GM12891 (cell line): ENCODE measurements at regions not wholly inside any gene's neighbourhood (a gene's known extent, or its start where the extent isn't known, plus 50 kb on each side); places are given as distances from the start of the nearest gene placed in this dataset.
"Not testable (repeated sequence)": the region's sequence is repeated elsewhere in the genome, so short reads cannot be mapped to it uniquely, and the experiment has no call there.

ENCODE experiments used
- DNase-seq: peaks from one replicate; pipeline ENCODE4 v3.0.0; 2011; ENCODE audit warnings: low spot score; ENCODE audit not compliant: insufficient read length
- FAIRE-seq: peaks from 2 replicates; lab custom pipeline; 2011; peaks lifted over from hg19 to GRCh38; lab: Jason Lieb, UNC
- PAX5 ChIP-seq: IDR thresholded peaks from 2 replicates; pipeline ENCODE4 v1.6.1; 2011; ENCODE audit warnings: low read length, moderate library complexity, mild to moderate bottlenecking; ENCODE audit not compliant: insufficient read depth, severe bottlenecking
- POLR2A ChIP-seq: IDR thresholded peaks from 2 replicates; pipeline ENCODE4 v1.6.1; 2011; ENCODE audit warnings: low read depth, low read length, control low read depth
- POLR2AphosphoS5 ChIP-seq: IDR thresholded peaks from 2 replicates; pipeline ENCODE4 v1.6.1; 2011; ENCODE audit warnings: low read depth, low read length, control low read depth
- POU2F2 ChIP-seq: IDR thresholded peaks from 2 replicates; pipeline ENCODE4 v1.6.1; 2011; ENCODE audit warnings: low read depth, mild to moderate bottlenecking, control low read depth, low read length, moderate library complexity
- SPI1 ChIP-seq: IDR thresholded peaks from 2 replicates; pipeline ENCODE4 v1.6.1; 2011; ENCODE audit warnings: low read depth, low read length, control low read depth
- TAF1 ChIP-seq: IDR thresholded peaks from 2 replicates; pipeline ENCODE4 v1.6.1; 2011; ENCODE audit warnings: low read depth, low read length, control low read depth

GRCh38 chr5:100664140-100664539, 129.0 kb downstream of the FAM174A start:
- no peak for TF ChIP-seq POLR2A
- no peak for TF ChIP-seq POU2F2
- no peak for DNase-seq
- FAIRE-seq, result no peak

DNA sequence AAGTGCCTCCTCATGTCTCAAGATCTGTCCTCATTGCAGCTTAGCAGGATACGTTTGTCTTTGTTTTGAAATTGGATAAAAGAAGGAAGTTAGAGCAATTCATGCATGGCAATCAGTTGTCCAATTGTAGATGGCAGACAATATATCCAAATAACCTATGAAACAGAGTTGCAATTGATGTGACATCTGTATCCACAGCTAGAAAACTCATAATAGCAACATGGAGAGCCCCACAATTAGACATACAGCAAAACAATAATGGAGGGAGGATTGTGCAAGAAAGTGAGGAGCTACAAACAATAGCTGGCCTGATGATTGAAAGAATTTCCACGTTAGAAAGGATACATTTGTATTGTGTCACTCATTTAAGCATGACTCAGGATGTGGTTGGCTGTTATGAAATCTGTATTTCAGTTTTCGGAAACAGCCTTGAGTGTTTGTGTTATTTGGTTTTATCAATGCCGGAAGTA, 132.0 kb downstream of the FAM174A start:
- FAIRE-seq (peak; percentile 13), DNase-seq (no peak)
- TF ChIP-seq POLR2A, result no peak
- TF ChIP-seq POLR2AphosphoS5, result no peak
- no peak for TF ChIP-seq POU2F2
- no peak for TF ChIP-seq PAX5
- TF ChIP-seq TAF1, result no peak
- no peak for TF ChIP-seq SPI1

DNA sequence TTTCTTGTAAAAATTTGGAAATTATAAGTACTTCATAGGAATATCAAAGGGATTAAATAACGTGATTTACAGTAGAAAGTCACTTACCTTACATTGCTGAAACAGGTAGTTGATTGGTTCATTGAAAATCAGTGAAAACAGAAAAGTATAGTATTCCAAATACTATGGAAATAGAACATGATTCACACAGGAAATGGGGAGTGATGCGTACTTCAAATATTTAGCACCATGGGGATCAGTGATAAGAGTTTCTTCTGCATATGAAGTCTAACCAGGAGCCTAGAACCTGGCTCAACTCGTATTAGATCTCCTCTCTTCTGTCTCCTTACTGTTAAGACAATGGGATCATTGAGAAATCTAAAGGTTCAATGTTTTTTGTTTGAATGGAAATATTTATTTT, 133.3 kb downstream of the FAM174A start:
- no peak for DNase-seq
- no peak for FAIRE-seq
- TF ChIP-seq POLR2AphosphoS5 (no peak), PAX5 (no peak), TAF1 (no peak), POU2F2 (no peak), POLR2A (no peak), SPI1 (no peak)

GRCh38 chr5:100676817-100677631, 141.8 kb downstream of the FAM174A start:
- no peak for FAIRE-seq

DNA sequence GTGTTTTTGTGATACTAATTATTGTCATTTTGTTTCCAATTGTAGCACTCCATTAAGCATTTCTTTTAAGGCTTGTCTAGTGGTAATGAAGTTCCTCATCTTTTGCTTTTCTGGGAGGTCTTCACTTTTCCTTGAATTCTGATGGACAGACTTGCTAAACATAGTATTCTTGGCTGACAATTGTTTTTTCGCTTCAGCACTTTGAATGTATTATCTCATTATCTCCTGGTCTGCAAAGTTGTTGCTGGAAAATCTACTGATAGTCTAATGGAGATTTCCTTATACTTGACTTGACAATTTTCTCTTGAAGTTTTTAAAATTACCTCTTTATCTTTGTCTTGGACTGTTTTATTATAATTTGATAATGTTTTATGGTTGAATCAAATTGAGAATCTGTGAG, 147.5 kb downstream of the FAM174A start:
- no peak for FAIRE-seq
- no peak for TF ChIP-seq POLR2A
- TF ChIP-seq POLR2AphosphoS5, result no peak
- TF ChIP-seq PAX5, result no peak
- TF ChIP-seq TAF1, result no peak
- TF ChIP-seq SPI1, result no peak
- TF ChIP-seq POU2F2, result no peak
- DNase-seq, result no peak

More at GRCh38 chr5:100676817-100677631, 141.8 kb downstream of the FAM174A start:
- TF ChIP-seq POLR2A, result no peak
- no peak for TF ChIP-seq TAF1
- no peak for TF ChIP-seq POLR2AphosphoS5
- TF ChIP-seq POU2F2, result no peak
- no peak for TF ChIP-seq SPI1
- no peak for TF ChIP-seq PAX5
- DNase-seq, result no peak

DNA sequence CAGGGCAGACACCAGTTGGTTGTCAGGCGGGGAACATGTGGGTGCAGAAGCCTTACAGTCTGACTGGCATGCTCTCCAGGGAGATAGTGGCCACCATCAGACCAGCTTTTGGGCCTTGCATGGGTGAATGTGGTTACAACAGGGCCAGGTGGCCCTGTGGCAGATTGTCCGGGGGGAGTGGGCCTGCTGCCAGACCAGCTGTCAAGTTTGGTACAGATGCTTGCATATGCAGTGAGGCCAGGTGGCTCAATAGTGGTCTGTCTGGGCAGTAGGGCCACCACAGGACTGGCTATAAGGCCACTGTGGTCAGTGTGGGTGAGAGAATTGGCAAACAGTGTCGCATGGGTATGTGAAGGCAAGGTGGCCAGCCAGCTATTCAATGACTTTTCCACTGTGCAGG, 148.7 kb downstream of the FAM174A start:
- no peak for TF ChIP-seq SPI1
- no peak for TF ChIP-seq POLR2AphosphoS5
- TF ChIP-seq POLR2A, result no peak
- TF ChIP-seq POU2F2, result no peak
- TF ChIP-seq PAX5, result no peak
- no peak for TF ChIP-seq TAF1
- FAIRE-seq (no peak), DNase-seq (no peak)

DNA sequence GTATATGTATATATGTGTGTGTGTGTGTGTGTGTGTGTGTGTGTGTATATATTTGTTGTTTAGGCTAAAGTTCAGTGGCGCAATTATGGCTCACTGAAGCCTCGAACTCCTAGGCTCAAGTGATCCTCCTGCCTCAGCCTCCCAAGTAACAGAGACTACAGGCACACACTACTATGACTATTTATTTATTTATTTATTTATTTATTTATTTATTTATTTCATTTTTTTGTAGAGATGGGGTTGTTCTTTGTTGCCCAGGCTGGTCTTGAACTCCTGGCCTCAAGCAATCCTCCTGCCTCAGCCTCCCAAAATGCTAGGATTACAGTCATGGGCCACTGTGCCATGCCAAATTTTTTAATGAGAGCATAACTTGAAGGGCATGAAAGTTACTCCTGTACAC, 149.9 kb downstream of the FAM174A start:
- DNase-seq, FAIRE-seq: not testable (repeated sequence)

GRCh38 chr5:100688834-100689233, 153.7 kb downstream of the FAM174A start:
- FAIRE-seq, DNase-seq: not testable (repeated sequence)

DNA sequence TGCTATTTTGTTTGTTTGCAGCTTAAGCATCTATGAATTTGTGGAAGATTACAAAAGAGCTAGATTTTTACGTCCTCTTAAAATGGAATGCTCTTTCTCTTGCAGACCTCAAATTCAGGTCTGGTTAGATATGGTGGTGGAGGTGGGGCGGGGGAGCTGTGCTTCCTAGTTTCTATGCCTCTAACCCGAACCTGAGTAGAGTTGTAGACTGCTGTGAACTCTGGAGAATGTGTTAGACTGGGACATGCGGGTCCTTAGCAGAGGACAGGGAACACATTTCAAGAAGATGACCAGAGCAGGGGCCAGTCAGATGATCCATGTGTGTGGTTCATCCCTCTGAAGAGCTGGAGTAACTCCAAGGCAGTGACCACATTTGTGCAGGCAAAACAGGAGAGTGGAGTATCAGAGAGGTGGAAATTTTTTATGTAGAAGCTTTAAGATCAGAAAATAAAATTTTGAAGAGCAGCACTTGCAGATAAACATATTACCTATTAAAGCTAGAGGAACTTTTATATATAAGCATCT, 154.9 kb downstream of the FAM174A start:
- no peak for TF ChIP-seq POLR2AphosphoS5
- no peak for TF ChIP-seq TAF1
- TF ChIP-seq POU2F2, result no peak
- no peak for TF ChIP-seq PAX5
- TF ChIP-seq SPI1, result no peak
- TF ChIP-seq POLR2A, result no peak
- no peak for FAIRE-seq
- no peak for DNase-seq

- TF ChIP-seq POU2F2, result no peak
- TF ChIP-seq PAX5, result no peak
- no peak for TF ChIP-seq TAF1
- no peak for TF ChIP-seq SPI1
- no peak for TF ChIP-seq POLR2A
- no peak for TF ChIP-seq POLR2AphosphoS5
- DNase-seq (no peak), FAIRE-seq (no peak)
These were observed 155.9 kb downstream of the FAM174A start for GRCh38 chr5:100691085-100691484.
